GM21515 (cell line): ENCODE measurements at regions not wholly inside any gene's neighbourhood (a gene's known extent, or its start where the extent isn't known, plus 50 kb on each side); places are given as distances from the start of the nearest gene placed in this dataset.
"Not testable (repeated sequence)": the region's sequence is repeated elsewhere in the genome, so short reads cannot be mapped to it uniquely, and the experiment has no call there.

Source experiments
- ATAC-seq: cut with Tn5 transposase; IDR thresholded peaks from one replicate; pipeline ENCODE4 v1.9.1; 2021; ENCODE audit not compliant: unreplicated experiment

DNA sequence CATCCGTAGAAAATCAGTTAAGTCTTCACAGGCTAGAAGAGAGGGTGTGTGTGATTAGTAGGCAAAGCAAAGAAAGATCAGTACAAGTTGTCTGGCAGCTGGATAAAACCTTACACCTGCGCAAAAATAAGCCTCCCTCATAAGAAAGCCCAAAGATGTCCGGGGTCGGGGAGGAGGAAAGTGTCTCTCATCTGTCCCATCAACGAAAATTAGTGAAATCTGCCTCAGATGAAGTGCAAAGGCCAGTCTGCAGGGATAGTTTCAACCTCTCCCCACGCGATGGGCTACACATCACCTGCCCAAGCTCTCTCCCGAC is 333.9 kb downstream of the SRGAP2C start:
- ATAC-seq, result no peak

DNA sequence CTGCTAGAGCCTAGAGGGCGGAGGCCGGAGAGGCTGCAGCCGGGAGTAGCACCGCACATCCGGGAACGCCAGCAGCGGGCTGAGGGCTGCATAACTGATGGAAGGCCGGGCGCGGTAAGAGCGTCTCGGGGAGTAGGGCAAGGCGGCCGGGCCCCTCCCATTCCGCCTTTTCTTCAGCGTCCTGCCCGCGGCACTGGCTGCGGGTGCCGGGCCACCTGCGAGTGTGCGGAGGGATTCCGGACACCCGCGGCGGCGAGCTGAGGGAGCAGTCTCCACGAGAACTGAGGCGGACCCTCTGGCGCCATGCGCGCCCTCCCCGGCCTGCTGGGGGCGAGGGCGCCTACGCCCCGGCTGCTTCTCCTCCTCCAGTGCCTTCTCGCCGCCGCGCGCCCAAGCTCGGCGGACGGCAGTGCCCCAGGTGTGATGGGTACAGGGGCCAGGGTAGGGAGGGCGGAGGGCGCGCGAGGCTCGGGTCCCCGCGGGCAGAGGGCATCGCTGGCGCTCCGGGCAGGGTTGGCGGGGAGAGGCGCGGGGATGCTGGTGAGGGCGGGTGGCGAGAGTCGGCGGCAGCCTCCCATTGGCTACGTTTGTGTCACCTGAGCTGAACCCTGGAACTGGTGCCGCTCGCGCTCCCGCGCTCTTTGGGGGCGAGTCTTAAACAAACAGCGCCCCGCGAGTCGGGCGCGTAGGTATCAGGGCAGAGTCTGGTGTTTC is 334.4 kb downstream of the SRGAP2C start:
- no peak for ATAC-seq

DNA sequence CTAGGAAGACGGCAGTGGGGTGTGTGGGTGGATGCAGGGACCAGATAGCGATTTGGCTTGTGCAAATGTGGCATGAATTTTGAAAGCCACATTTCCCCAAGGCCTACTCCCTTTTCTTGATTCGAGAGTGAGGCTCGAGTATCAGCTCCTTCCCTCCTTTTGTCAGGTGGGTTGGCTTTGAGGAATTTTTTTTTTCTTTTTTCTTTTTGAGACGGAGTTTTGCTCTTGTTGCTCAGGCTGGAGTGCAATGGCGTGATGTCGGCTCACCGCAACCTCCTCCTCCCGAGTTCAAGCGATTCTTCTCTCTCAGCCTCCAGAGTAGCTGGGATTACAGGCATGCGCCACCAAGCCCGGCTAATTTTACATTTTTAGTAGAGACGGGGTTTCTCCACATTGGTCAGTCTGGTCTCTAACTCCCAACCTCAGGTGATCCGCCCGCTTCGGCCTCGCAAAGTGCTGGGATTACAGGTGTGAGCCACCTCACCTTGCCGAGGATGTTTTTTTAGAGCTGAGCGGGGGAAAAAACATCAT is 335.0 kb downstream of the SRGAP2C start:
- ATAC-seq, result not testable (repeated sequence)

DNA sequence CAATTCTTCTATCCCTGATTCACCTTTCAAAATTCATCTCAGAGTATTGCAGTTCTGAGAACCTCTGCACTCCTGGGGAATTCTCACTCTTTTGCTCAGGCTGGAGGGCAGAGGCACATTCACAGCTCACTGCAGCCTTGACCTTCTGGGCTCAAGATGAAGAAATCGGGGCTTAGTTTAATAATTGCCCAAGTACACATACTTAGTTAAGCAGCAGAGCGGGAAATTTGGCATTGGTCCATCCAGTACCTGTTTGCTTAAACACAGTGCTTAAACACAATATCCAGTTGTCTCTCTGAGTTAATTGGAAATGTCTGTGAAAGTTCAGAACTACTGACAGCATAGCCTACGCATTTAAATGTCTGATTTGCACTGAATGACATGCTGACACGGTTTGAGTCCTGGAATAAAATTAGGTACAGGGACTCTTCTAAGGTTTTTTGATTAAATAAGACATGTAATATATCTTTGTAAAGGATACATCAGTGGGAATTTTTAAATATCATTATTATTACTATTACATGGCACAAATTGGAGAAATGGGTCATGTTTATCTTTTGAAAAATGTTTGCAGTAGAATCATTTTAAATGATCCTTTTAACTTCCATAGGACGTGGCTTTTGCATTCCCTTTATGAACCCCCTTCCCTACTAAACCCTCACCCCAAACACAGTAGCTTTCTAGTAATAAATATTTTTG is 337.4 kb downstream of the SRGAP2C start:
- ATAC-seq, result no peak

DNA sequence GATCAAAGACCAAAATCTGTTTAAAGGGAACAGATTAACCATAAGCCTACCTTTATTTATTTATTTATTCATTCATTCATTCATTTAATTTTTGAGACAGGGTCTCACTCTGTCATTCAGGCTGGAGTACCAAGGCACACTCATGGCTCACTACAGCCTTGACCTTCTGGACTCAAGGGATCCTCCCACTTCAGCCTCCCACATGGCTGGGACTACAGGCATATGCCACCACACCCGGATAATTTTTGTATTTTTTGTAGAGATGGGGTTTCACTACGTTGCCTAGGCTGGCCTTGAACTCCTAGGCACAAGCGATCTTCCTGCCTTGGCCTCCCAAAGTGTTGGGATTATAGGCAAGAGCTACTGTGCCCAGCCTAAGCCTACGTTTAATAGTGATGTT is 338.3 kb downstream of the SRGAP2C start:
- not testable (repeated sequence) for ATAC-seq

DNA sequence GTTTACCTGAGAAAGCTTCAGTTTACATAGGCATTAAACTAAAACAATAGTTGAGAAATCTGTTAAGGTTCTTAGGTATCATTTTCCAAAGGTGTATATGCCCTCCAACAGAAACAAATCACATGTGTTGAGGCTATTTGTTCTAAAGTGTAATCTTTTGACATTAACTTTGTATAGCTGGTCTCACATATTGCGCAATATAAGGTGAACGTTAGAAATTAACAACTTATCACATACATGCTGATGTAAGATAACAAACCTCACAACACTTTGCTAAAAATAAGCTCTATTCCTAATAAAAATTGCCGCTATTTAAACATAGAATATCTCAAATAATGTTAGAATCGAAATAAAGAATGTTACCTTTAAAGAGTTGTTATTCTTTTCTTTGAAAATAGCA is 340.6 kb downstream of the SRGAP2C start:
- ATAC-seq, result no peak

DNA sequence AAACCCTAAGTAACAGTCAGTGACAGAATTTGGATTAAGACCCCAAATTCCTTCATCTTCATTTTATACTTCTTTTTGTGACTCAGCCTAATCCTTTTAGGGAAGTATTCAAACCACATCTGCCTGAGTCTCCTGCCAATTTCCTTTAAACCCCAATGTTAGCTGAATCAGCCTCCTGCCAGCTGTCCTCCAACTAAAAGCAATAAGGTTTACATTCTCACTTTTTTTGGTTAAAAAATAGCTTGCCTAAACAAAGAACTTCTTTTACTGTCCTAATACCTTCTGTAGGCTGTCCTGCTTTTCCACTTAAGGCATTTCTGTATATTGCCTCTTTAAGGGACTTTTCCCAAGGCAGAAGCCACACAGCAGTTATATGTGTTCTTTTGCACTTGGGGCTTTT is 344.2 kb downstream of the SRGAP2C start:
- ATAC-seq, result not testable (repeated sequence)

DNA sequence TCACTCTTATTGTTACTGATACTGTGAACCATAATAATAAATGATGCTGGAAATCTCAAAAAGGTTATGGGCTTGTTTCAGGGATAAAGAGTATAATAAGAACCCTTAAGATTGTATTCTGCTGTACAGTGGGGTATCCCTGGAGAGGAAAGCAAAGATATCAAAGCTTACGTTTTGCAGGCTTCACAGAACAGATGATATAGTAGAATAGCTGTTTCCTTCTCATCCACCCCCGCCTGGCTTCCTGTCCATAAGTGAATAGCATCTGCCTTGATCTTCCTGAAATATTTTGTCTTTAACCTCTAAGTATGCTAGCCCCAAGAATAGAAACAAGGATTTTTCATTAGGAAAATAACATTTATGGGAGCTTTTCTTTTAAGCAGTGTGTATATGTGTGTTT is 345.3 kb downstream of the SRGAP2C start:
- not testable (repeated sequence) for ATAC-seq

DNA sequence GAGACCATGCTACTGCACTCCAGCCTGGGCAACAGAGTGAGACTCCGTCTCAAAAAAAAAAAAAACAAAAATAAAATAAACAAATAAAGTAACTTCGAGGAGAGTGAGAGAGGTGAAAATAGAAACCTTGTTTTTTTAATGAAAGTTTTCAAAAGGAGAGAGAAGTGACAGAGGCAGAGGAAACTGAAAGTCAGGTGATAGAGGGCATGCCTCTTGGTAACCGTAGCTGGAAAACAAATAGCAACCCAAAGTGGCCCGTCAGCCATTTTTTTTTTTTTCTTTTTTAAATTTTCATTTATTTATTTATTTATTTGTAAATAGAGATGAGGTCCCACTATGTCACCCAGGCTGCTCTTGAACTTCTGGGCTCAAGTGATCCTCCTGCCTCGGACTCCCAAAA is 347.0 kb downstream of the SRGAP2C start:
- not testable (repeated sequence) for ATAC-seq

DNA sequence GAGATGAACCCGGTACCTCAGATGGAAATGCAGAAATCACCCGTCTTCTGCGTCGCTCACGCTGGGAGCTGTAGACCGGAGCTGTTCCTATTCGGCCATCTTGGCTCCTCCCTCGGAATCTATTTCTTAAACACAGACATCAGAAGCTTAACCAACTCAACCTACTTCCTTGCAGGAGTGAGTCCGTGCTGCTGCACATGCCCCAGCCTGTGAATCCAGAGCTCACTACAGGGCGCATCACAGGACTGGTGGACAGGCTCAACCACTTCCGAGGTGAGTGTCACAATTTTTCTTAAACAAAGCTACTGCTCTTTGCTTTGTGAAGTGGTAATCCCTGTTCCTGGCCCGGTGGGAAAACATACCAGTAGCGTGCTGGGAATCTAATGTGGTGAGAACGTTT is 353.4 kb downstream of the SRGAP2C start:
- ATAC-seq, result not testable (repeated sequence)

DNA sequence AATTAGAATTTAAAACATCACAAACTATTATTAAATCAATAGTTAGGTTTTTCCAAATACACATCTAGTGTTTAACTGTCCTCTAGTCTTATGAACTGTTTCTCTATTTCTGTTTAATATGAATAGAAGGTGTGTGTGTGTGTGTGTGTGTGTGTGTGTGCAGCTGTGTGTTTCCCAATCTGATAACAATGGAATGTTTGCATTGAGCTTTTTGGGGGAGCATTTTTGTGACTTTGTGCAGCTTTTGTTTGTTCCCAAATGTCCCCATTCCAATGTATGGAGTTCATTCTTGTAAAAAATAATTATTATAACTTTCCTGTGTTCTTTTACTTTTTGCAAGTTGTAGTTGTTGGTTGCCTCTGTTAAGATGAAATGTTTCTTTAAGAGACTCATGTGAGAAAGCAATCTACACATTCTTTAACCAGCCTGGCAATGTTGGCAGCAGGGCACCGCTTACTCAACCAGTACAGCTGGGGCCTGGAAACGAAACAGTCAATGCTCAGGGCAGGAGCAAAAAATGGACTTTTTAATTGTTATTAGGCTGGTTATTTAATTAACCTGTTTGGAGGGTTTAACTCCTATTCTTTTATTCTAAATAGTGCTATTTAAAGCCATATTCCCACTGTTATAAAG is 354.3 kb downstream of the SRGAP2C start:
- ATAC-seq, result no peak

DNA sequence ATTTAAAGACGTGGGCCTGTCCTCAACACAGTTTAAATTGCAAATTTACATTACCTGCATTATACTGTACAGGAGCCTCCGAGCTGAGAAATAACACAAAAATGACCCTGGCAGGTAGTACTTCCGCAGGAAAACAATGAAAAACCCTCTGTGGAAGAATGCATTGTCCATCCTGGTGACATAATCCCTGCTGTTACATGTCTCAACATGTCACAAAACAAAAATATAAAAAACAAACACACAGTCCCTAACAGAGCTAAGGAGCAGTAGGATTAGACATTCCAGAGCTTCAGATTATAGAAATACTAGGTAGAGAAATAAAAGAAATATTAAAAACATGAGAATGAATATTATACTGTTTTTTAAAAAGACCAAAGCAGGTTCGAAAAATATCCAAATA is 359.2 kb downstream of the SRGAP2C start:
- ATAC-seq, result not testable (repeated sequence)

DNA sequence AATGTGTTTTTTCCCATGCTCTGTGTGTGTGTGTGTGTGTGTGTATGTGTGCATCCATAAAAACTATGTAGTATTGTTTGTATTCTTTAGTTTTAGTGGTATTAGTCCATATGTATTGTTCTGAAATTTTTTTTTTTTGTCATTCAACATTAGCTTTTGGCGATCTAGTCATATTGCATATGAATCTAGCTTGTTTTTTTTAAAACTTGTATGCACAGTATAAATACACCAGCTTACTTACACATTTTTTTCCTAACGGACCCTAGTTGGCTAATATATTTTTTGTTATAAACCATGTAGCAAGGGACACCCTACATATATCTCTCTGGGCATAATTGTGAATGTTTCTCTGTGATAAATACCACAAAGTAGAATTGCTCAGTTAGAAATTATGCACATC is 359.7 kb downstream of the SRGAP2C start:
- ATAC-seq, result no peak

DNA sequence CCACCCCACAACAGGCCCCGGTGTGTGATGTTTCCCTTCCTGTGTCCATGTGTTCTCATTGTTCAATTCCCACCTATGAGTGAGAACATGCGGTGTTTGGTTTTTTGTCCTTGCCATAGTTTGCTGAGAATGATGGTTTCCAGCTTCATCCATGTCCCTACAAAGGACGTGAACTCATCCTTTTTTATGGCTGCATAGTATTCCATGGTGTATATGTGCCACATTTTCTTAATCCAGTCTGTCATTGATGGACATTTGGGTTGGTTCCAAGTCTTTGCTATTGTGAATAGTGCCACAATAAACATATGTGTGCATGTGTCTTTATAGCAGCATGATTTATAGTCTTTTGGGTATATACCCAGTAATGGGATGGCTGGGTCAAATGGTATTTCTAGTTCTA is 361.1 kb downstream of the SRGAP2C start:
- not testable (repeated sequence) for ATAC-seq

DNA sequence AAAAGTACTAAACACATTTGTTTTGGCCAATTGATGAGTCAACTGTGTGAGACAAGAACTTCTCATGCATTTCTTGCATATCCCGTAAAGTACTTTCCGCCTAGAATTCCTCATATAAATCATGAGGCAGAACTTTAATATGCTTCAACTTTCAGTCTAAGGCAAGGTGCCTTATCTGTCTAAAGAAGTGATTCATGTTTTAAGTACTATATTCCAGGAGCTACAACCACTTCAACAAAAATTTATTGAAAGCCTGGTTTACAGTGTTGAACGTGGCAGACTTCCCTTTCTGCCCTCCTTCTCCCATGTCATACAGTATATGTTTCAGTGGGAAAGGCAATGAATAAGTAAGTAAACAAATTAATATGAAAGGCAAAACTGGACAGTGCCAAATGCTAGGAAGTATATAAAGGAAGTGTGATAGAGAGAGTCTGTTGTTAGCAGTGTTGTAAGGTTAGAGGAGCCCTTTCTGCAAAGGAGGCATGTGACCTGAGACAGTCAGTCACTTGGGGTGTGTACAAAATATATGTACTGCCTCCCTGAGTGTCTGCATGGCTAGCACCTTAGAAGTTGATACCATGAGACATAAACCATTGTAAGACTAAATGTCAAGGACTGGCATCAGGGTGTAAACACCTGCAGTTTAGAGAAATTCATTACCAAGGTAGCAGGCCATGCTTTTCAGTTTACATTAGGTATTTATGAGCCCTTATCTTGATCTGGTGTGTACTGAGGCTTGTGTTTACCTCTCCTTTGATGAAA is 362.2 kb downstream of the SRGAP2C start:
- ATAC-seq, result no peak

DNA sequence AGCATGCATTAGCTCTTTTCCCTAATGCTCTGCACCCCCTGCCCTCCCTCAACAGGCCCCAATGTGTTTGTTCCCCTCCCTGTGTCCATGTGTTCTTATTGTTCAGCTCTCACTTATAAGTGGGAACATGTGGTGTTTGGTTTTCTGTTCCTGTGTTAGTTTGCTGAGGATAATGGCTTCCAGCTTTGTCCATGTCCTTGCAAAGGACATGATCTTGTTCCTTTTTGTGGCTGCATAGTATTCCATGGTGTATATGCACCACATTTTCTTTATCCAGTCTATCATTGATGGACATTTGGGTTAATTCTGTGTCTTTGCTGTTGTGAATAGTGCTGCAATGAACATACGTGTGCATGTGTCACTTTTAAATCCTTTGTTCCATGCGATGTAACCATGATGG is 363.0 kb downstream of the SRGAP2C start:
- not testable (repeated sequence) for ATAC-seq

DNA sequence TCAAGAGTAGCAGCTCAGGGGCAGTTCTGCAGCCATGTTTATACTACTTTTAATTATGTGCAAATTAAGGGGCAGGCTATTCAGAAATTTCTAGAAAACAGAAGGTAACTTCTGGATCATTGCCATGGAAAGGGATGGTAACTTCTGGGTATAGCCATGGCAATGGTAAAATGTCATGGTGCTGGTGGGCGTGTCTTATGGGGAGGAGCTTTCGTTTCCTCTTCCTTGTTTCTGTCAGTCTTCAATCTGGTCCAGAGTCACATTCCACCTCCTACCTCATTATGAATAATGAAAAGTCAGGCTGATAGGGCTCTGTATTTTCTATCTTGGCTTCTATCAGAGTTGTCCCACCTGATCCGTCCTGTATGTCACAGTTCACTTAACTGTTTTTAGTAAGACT is 366.0 kb downstream of the SRGAP2C start:
- ATAC-seq, result not testable (repeated sequence)

DNA sequence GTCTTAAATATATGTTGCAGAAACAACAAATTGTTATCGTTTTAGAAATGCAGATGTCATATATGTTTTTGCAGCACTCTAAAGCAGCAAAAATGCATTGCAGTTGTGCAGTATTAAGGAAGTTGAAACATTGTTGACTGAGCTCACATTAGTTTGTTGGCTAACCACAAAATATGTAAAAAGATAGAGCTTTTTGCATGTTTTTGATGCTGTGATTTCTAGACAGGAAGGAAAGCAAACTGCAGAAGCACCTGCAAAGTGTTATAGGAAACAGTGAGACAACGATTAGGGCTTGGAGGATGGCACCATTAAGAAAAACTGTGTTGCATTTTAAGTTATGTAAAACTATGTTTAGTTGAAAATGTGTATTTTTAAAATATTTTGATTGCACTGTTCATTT is 366.7 kb downstream of the SRGAP2C start:
- ATAC-seq, result not testable (repeated sequence)

DNA sequence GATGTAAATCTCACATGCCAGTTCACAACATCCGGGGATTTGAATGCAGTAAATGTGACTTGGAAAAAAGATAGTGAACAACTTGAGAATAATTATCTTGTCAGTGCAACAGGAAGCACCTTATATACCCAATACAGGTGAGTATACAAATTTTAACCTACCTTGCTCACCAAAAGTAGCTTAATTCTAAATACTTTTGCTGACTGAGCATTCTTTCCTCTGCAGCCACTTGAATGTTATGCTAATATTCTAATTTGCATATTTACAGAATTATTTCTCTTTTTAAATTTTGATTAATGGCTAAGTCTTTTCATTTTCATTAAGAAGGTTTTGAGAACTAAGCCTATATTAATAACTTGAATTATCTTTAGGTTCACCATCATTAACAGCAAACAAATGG is 371.8 kb downstream of the SRGAP2C start:
- not testable (repeated sequence) for ATAC-seq

DNA sequence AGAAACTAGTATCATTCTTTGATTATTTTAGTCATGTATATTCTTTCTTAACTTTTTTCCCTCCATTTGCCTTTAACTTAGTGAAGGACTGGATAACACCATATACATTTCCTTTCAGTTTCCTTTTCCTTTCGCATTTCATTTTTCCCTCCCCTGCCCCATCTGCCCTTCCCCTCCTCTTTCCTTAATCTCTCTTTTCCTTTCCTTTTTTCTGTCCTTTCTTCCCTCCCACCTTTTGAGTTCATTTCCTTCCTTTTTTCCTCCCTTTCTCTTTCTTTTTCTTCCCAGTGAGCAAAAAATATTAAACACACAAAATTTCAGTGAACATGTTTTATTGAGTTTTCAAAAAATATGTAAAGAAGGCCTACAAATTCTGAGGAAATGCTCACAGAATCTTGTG is 373.3 kb downstream of the SRGAP2C start:
- not testable (repeated sequence) for ATAC-seq

DNA sequence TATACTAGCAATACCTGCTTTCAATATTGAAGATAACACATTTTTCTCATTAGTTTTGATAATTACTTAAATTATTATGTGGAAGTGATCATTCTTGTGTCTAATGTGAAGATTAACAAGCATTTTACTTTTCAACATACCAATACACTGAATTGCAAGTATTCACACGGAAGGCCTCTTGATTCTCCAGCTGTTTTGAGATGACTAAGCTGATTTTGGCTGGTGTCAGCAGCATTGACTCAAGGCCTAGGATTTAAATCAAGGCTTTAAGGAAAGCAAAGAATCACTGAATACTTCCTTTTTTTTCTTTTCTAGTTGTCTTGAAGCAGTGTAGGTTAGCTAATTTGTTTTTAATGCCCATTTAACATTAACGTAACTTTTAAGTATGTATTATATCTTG is 373.7 kb downstream of the SRGAP2C start:
- ATAC-seq, result no peak
